SK-N-MC (cell line): ENCODE measurements at regions not wholly inside any gene's neighbourhood (a gene's known extent, or its start where the extent isn't known, plus 50 kb on each side); places are given as distances from the start of the nearest gene placed in this dataset.

Experiments used
- DNase-seq: peaks from one replicate; pipeline ENCODE4 v3.0.0-alpha.2; 2011; ENCODE audit warnings: low read depth, low spot score
- H3K27ac ChIP-seq: fragments of 200-600 bp; sonication (generic); 2 replicates; pipeline ENCODE4 v1.5.1; 2016; ENCODE audit warnings: mixed run types
- H3K36me3 ChIP-seq: fragments of 200-600 bp; sonication (generic); 2 replicates; pipeline ENCODE4 v1.6.1; 2017; ENCODE audit warnings: antibody characterized with exemption, low read length, mixed read lengths; ENCODE audit not compliant: insufficient read depth
- H3K4me3 ChIP-seq: fragments of 200-600 bp; sonication (generic); 2 replicates; pipeline ENCODE4 v1.5.1; 2016
- H3K9ac ChIP-seq: fragments of 200-600 bp; sonication (generic); 2 replicates; pipeline ENCODE4 v1.8.0; 2017; ENCODE audit warnings: mixed run types, mixed read lengths; ENCODE audit not compliant: insufficient read length
- H3K9me3 ChIP-seq: fragments of 200-600 bp; sonication (generic); 2 replicates; pipeline ENCODE4 v1.6.1; 2017; ENCODE audit warnings: low read depth, mild to moderate bottlenecking, antibody characterized with exemption, low read length, moderate library complexity, mixed read lengths
- EZH2 ChIP-seq: fragments of 200-600 bp; sonication (generic); IDR thresholded peaks from one replicate; pipeline ENCODE4 v1.6.1; 2017; ENCODE audit warnings: antibody characterized with exemption
- FOXP2 ChIP-seq: optimal IDR thresholded peaks from 2 replicates; pipeline ENCODE3; 2011; ENCODE audit warnings: mild to moderate bottlenecking, moderate library complexity; ENCODE audit not compliant: insufficient read depth; ENCODE audit errors: extremely low read length, control extremely low read depth
- POLR2AphosphoS5 ChIP-seq: IDR thresholded peaks from 2 replicates; pipeline ENCODE4 v1.6.1; 2012; ENCODE audit warnings: mild to moderate bottlenecking, low read depth, low read length, borderline replicate concordance

GRCh38 chrX:7330971-7331746 lies 183.2 kb upstream of the PUDP start:
- Histone ChIP-seq H3K4me3 (no peak overlapping the region), H3K9ac (no peak overlapping the region), H3K36me3 (no peaks in the 10 kb centered on the region), H3K27ac (no peak overlapping the region), H3K9me3 (no peaks in the 10 kb centered on the region)
- TF ChIP-seq EZH2 (no peak), FOXP2 (no peak), POLR2AphosphoS5 (no peak)
- DNase-seq: no peak

GRCh38 chrX:7330556-7330955 lies 182.6 kb upstream of the PUDP start:
- Histone ChIP-seq H3K4me3 (no peak overlapping the region), H3K9me3 (no peaks in the 10 kb centered on the region), H3K36me3 (no peaks in the 10 kb centered on the region), H3K27ac (no peak overlapping the region), H3K9ac (no peak overlapping the region)
- no peak for DNase-seq
- TF ChIP-seq FOXP2 (no peak), POLR2AphosphoS5 (no peak), EZH2 (no peak)

GRCh38 chrX:7318661-7319060 lies 170.7 kb upstream of the PUDP start:
- H3K9me3 ChIP-seq: no peaks in the 10 kb centered on the region
- no peak overlapping the region for H3K4me3 ChIP-seq
- no peak overlapping the region for H3K27ac ChIP-seq
- no peak for DNase-seq
- no peaks in the 10 kb centered on the region for H3K36me3 ChIP-seq
- no peak overlapping the region for H3K9ac ChIP-seq
- no peak for TF ChIP-seq EZH2
- no peak for TF ChIP-seq POLR2AphosphoS5
- no peak for TF ChIP-seq FOXP2

- no peaks in the 10 kb centered on the region for H3K9me3 ChIP-seq
- H3K4me3 ChIP-seq: no peak overlapping the region
- no peaks in the 10 kb centered on the region for H3K36me3 ChIP-seq
- no peak overlapping the region for H3K27ac ChIP-seq
- H3K9ac ChIP-seq: no peak overlapping the region
- DNase-seq: no peak
- TF ChIP-seq POLR2AphosphoS5 (no peak), FOXP2 (no peak), EZH2 (no peak)
Observed at GRCh38 chrX:7318241-7318640, 170.3 kb upstream of the PUDP start.

DNA sequence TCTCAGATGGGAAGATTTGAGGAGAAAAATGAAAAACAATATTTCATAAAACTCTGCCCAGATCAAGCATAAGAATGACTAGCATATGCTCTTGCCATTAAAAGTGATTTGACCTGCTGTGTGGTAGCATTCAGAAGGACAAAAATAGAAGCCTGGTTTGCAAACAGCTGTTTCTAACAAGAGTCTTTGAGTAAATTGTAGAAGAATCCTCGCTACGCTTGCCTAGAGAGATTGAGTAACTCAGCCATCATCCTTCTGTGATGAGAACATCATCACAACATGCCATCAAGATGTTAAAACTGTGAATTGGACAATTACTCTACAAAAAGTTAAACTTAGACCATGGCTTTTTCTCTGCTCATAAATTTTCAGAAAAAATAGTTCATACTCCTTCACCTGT lies 168.9 kb upstream of the PUDP start:
- Histone ChIP-seq H3K27ac (no peak overlapping the region), H3K9ac (no peak overlapping the region), H3K4me3 (no peak overlapping the region), H3K36me3 (no peaks in the 10 kb centered on the region), H3K9me3 (no peaks in the 10 kb centered on the region)
- TF ChIP-seq EZH2 (no peak), FOXP2 (no peak), POLR2AphosphoS5 (no peak)
- DNase-seq: no peak

DNA sequence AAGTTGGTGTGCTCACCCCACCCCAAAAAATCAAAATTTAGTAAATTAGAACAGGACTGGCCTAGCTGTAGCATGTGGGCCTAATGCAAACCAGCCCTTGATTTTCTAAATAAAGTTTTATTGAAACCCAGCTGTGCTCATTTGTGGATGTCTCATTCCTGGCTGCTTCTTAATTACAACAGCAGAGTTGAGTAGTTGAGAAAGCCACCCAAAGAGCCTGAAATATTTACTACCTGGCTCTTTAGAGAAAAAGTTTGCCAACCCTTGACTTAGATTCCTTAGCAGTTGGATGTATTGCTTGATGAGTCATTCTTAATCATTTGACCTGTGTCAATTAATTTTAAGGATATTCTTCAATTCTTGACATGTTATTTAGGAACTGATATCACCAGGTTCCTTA lies 168.3 kb upstream of the PUDP start:
- no peak overlapping the region for H3K4me3 ChIP-seq
- TF ChIP-seq FOXP2 (no peak), POLR2AphosphoS5 (no peak), EZH2 (no peak)
- no peak overlapping the region for H3K27ac ChIP-seq

DNA sequence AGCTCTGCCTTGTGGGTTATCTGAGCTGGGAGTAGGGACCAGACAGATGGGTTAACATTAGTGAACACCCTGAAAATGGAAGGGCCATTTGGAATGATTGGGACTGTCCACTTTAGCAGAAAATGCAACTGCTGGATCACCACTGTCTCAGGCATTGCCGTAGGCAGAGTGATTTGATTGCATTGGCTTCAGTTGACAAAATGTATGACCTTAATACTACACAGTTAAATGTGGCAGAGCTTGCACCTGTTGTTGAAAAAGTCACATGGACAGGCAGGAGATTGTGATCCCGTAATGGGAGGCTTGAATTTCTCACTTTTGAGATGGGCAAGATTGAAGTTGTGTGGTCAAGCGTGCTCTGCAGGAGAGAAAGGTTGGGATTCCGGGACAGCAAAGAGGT lies 166.5 kb upstream of the PUDP start:
- no peaks in the 10 kb centered on the region for H3K9me3 ChIP-seq
- no peak for DNase-seq
- no peak overlapping the region for H3K4me3 ChIP-seq
- TF ChIP-seq EZH2 (no peak), FOXP2 (no peak)
- no peak overlapping the region for H3K27ac ChIP-seq
- no peak overlapping the region for H3K9ac ChIP-seq
- H3K36me3 ChIP-seq: no peaks in the 10 kb centered on the region

More for the DNA sequence above, 168.3 kb upstream of the PUDP start:
- Histone ChIP-seq H3K9ac (no peak overlapping the region), H3K36me3 (no peaks in the 10 kb centered on the region), H3K9me3 (no peaks in the 10 kb centered on the region)
- no peak for DNase-seq

DNA sequence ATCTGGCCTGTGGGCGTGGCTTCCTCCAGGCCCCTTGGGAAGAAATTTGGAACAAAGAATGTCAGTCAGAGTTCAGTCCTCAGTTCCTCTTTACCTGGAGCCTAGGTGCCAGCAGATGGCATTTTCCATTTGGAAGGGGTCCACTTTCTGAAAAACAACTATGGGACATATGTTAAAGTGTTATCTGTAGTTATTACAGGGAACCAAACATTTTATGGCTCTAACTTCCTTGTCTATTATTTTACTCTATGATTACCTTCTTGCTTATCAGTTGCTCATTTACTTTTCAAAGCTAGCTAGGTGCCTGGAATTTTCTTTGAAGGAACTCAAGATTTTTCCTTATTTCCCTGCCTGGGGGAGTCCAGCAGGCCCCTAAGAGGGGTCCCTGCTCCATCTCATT lies 159.8 kb upstream of the PUDP start:
- TF ChIP-seq EZH2: no peak
- no peak for TF ChIP-seq FOXP2
- no peak for TF ChIP-seq POLR2AphosphoS5
- DNase-seq: no peak
- H3K9ac ChIP-seq: no peak overlapping the region

GRCh38 chrX:7294483-7294882 lies 146.5 kb upstream of the PUDP start:
- no peak for DNase-seq
- Histone ChIP-seq H3K9me3 (no peaks in the 10 kb centered on the region), H3K36me3 (no peaks in the 10 kb centered on the region), H3K9ac (no peak overlapping the region), H3K4me3 (no peak overlapping the region), H3K27ac (no peak overlapping the region)
- TF ChIP-seq FOXP2: no peak
- TF ChIP-seq POLR2AphosphoS5: no peak
- no peak for TF ChIP-seq EZH2

More for the DNA sequence above, 159.8 kb upstream of the PUDP start:
- Histone ChIP-seq H3K27ac (no peak overlapping the region), H3K9me3 (no peaks in the 10 kb centered on the region), H3K4me3 (no peak overlapping the region), H3K36me3 (no peaks in the 10 kb centered on the region)
